NCI-H69 (cell line): ENCODE measurements at regions not wholly inside any gene's neighbourhood (a gene's known extent, or its start where the extent isn't known, plus 50 kb on each side); places are given as distances from the start of the nearest gene placed in this dataset.
A peak's percentile ranks its signal among the peaks of the same experiment; 100 is the strongest.
"Not testable (repeated sequence)": the region's sequence is repeated elsewhere in the genome, so short reads cannot be mapped to it uniquely, and the experiment has no call there.

ENCODE experiments used
- DNase-seq: peaks from one replicate; lab custom pipeline; 2025; lab: John Stamatoyannopoulos, UW

GRCh38 chr3:177626045-177626444 lies 428.8 kb upstream of the TBL1XR1 start:
- DNase-seq: no peak

DNA sequence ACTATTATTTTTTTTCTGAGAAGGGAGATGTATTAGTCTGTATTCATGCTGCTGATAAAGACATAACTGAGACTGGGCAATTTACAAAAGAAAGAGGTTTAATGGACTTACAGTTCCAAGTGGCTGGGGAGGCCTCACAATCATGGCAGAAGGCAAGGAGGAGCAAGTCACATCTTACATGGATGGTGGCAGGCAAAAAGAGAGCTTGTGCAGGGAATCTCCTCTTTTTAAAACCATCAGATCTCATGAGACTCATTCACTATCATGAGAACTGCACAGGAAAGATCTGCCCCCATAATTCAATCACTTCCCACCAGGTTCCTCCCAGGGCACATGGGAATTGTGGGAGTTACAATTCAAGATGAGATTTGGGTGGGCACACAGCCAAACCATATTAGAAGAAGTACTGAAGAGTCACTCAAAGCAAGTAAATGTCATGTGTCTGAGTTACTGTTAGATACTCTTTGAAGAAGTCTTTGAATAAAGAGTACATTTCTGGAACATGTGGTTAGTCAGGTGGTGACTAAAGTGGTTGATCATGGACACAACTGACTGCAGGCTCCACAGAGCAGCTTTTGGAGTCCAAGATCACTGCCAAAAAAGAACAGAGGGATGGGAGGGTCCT lies 430.9 kb upstream of the TBL1XR1 start:
- not testable (repeated sequence) for DNase-seq

GRCh38 chr3:177629276-177629675 lies 432.0 kb upstream of the TBL1XR1 start:
- no peak for DNase-seq

GRCh38 chr3:177633671-177634207 lies 436.5 kb upstream of the TBL1XR1 start:
- DNase-seq: no peak

DNA sequence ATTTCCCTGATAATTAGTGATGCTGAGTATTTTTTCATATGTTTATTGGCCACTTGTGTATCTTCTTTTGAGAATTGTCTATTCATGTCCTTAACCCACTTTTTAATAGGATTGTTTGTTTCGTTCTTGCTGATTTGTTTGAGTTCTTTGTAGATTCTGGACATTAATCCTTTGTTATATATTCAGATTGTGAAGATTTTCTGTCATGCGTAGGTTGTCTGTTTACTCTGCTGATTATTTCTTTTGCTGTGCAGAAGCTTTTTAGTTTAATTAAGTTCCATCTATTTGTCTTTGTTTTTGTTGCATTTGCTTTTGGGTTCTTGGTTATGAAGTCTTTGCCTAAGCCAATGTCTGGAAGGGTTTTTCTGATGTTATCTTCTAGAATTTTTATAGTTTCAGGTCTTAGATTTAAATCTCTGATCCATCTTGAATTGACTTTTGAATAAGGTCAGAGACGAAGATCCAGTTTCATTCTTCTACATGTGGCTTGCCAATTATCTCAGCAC lies 438.4 kb upstream of the TBL1XR1 start:
- not testable (repeated sequence) for DNase-seq

GRCh38 chr3:177640319-177640965 lies 443.2 kb upstream of the TBL1XR1 start:
- DNase-seq: peak; percentile 88

DNA sequence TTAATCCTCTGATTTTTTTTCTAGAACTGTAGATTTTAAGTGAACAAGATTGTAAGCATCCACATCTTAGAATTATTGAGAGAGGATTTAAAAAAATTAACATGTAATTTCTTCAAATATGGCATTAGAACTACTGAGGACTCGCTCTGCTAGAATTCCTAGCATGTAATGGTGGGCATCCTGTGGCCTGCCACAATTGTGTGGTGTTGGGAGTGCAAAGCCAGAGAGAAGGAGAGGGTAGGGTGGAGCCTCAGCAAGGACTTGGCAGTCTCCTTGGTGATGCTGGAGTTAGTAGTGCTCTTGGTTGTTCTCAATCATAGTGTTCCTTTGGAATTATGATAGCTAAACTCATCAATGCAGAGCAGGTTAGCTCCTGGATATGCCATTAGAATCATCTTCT lies 443.9 kb upstream of the TBL1XR1 start:
- DNase-seq: no peak

GRCh38 chr3:177642042-177642803 lies 444.9 kb upstream of the TBL1XR1 start:
- no peak for DNase-seq

DNA sequence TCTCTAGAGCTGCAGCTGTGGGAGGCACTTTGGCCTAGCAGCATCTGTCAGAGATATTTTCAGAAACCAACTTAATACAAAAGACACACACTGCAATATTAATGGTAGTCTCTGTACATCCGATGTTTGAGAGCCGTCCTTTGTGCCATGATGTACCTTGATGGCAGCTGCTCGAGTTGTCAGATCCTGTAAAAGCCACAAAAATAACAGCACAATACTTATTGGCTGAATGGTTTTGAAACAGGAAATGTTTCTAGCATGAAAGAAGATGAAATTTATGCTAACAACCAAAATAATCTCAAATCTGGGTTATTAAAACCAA lies 445.5 kb upstream of the TBL1XR1 start:
- DNase-seq: no peak

DNA sequence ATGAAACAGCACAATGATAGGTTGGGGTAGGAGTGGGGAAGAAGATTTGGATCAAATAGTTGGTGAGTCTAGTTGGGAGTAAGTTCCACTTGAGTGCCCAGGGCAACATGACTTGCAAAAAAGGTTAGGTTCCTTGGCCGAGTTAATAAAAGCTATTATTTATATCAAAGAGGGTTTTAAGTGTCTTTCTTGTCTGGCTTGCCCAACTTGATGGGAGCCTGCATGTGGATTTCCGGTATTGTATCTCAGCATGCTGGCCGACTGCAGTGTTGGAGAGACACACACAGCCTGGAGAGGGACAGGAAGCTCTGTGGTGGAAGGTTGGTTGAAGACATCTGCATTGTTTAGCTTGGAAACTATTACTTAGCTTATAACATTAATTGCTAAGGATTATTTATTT lies 449.5 kb upstream of the TBL1XR1 start:
- no peak for DNase-seq

- no peak for DNase-seq
Measured at GRCh38 chr3:177647341-177647740, 450.1 kb upstream of the TBL1XR1 start.

- peak; percentile 53 for DNase-seq
Measured at GRCh38 chr3:177647876-177648275, 450.6 kb upstream of the TBL1XR1 start.

DNA sequence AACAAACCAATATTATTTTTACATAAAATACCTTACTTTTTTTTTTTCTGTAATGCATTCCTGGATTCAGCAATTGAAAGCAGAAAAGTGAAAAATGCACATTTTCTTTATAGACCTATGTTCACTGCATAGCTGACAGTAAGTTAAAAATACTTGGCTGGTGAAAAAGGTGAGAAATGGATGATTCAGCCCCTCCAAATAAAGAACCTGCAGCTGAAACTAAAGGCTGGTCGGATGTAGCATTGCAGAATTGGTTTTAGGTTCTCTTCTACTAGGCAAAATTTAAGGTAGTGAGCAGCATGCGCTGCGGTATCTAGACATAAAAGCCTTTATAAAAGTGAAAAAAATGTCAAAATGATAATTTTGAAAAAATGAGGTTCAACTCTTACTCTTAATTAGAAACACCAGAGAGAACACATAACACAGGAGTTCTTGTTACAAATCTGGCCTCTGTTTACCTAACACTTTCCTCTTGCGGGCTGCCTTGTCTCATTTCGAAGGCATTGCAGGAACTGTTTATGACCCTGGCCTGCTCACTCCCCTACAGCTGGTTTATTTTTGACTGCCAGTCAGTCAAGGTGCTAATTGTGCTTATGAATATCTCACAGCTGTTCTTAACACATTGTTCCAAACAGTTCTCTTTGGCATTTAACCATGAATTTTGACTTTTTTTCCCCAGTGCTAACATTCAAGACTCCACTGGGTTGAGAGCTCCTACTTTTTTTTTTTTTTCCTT lies 455.4 kb upstream of the TBL1XR1 start:
- DNase-seq: peak; percentile 19

GRCh38 chr3:177657243-177657642 lies 460.0 kb upstream of the TBL1XR1 start:
- no peak for DNase-seq

DNA sequence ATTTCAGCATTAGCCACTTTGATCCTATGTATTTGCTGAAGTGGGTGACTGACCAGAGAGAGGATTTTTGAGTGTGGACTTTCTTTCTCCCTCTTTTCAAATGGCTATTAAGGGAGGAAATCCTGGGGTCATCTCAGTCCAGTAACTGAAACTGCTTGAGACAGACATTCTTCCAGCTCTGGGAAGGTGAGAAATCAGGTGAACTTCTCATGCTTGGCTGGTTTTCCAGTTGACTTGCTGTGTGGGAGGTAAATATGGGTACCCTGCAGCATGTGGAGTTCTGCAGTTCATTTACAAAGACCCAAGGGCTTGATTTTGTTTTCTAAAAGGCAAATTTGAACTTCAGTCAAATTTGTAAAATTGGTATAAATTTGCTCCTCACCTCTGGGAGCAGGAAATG lies 461.1 kb upstream of the TBL1XR1 start:
- no peak for DNase-seq

DNA sequence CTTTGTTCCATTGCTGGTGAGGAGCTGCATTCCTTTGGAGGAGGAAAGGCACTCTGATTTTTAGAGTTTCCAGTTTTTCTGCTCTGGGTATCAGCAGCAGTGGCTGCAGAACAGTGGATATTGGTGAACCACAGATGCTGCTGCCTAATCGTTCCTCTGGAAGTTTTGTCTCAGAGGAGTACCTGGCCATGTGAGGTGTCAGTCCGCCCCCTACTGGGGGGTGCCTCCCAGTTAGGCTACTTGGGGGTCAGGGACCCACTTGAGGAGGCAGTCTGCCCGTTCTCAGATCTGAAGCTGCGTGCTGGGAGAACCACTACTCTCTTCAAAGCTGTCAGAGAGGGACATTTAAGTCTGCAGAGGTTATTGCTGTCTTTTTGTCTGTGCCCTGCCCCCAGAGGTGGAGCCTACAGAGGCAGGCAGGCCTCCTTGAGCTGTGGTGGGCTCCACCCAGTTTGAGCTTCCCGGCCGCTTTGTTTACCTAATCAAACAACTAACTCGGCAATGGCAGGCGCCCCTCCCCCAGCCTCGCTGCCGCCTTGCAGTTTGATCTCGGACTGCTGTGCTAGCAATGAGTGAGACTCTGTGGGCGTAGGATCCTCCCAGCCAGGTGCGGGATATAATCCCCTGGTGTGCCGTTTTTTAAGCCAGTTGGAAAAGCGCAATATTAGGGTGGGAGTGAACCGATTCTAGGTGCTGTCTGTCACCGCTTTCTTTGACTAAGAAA lies 467.3 kb upstream of the TBL1XR1 start:
- DNase-seq: not testable (repeated sequence)

GRCh38 chr3:177665122-177665808 lies 468.0 kb upstream of the TBL1XR1 start:
- no peak for DNase-seq

GRCh38 chr3:177672252-177672911 lies 475.1 kb upstream of the TBL1XR1 start:
- no peak for DNase-seq

- no peak for DNase-seq
Measured at GRCh38 chr3:177673112-177673914, 476.0 kb upstream of the TBL1XR1 start.

GRCh38 chr3:177674186-177674585 lies 476.9 kb upstream of the TBL1XR1 start:
- no peak for DNase-seq
